Adipocyte (in vitro differentiated cells): ENCODE measurements at regions not wholly inside any gene's neighbourhood (a gene's known extent, or its start where the extent isn't known, plus 50 kb on each side); places are given as distances from the start of the nearest gene placed in this dataset.

Experiments used
- DNase-seq: peaks from one replicate; pipeline ENCODE4 v3.0.0-alpha.2; 2015; ENCODE audit warnings: low read depth
- H3K27me3 ChIP-seq: replicated peaks from 2 replicates; pipeline ENCODE4 v1.7.0; 2013; ENCODE audit warnings: mild to moderate bottlenecking, low read length, moderate library complexity; ENCODE audit not compliant: control insufficient read depth, insufficient read depth
- H3K36me3 ChIP-seq: 2 replicates; pipeline ENCODE4 v1.7.0; 2013; ENCODE audit warnings: low read length, mild to moderate bottlenecking, moderate library complexity; ENCODE audit not compliant: control insufficient read depth, insufficient read depth, severe bottlenecking
- H3K4me1 ChIP-seq: 2 replicates; pipeline ENCODE4 v1.7.0; 2013; ENCODE audit warnings: mild to moderate bottlenecking, low read length, moderate library complexity; ENCODE audit not compliant: control insufficient read depth, insufficient read depth
- H3K4me3 ChIP-seq: 2 replicates; pipeline ENCODE4 v1.7.0; 2013; ENCODE audit warnings: mild to moderate bottlenecking, low read length, moderate library complexity
- H3K9ac ChIP-seq: 2 replicates; pipeline ENCODE4 v1.7.0; 2013; ENCODE audit warnings: mild to moderate bottlenecking, low read length, moderate library complexity
- H3K9me3 ChIP-seq: 2 replicates; pipeline ENCODE4 v1.7.0; 2013; ENCODE audit warnings: mild to moderate bottlenecking, low read length, moderate library complexity; ENCODE audit not compliant: control insufficient read depth

- H3K9ac ChIP-seq = no peak overlapping the region
- H3K27me3 ChIP-seq = no peaks in the 10 kb centered on the region
- no peak overlapping the region for H3K4me3 ChIP-seq
- DNase-seq = no peak
- H3K9me3 ChIP-seq = peaks cover 6% of the 10 kb centered on the region
- peaks cover 11% of the 10 kb centered on the region for H3K4me1 ChIP-seq
- H3K36me3 ChIP-seq = no peaks in the 10 kb centered on the region
Observed at GRCh38 chr7:153386556-153386955, 627.0 kb downstream of the ACTR3B start.

DNA sequence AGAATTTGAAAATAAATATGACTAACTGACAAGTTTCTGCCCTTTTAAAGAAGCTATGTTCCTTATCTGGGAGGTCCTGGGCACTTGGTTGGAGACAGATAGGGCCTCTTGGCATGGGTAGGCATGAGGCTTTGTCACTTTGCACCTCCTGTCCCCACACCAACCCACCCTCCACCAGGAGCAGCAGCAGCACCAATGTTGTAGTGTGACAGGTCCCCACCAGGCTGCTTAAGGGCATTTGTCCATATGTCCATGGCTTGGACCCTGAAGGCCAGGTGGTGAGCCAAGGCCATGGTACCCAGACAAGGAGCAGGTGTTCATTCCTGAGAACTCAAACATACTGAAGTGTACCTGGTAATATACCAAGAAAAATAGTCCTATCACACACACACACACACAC is 629.1 kb downstream of the ACTR3B start:
- no peak for DNase-seq
- Histone ChIP-seq H3K9me3 (peaks cover 9% of the 10 kb centered on the region), H3K9ac (no peak overlapping the region), H3K4me1 (peaks cover under 1% of the 10 kb centered on the region), H3K36me3 (no peaks in the 10 kb centered on the region), H3K4me3 (no peak overlapping the region), H3K27me3 (no peaks in the 10 kb centered on the region)

DNA sequence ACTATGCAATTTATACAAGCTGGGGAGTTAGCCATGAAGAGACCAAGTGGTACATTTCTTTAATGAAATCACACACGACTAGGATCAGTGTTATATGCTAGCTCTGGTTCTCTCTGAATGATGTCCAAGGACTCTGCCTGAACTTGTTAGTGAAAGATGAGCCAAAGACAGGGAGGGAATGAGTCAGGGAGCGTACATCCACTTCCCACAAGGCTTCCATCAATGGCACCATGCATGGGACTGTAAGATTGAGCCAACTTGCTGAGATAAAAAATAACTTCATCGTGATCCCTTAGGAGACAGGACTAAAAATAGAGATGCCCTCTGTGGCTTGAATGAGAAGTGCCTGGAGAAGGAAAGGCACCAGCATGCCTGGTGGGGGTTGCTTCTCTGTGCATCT is 629.7 kb downstream of the ACTR3B start:
- H3K4me3 ChIP-seq = no peak overlapping the region
- peaks cover 14% of the 10 kb centered on the region for H3K9me3 ChIP-seq
- H3K27me3 ChIP-seq = no peaks in the 10 kb centered on the region
- H3K4me1 ChIP-seq = no peaks in the 10 kb centered on the region
- H3K36me3 ChIP-seq = no peaks in the 10 kb centered on the region
- DNase-seq = no peak
- H3K9ac ChIP-seq = no peak overlapping the region

DNA sequence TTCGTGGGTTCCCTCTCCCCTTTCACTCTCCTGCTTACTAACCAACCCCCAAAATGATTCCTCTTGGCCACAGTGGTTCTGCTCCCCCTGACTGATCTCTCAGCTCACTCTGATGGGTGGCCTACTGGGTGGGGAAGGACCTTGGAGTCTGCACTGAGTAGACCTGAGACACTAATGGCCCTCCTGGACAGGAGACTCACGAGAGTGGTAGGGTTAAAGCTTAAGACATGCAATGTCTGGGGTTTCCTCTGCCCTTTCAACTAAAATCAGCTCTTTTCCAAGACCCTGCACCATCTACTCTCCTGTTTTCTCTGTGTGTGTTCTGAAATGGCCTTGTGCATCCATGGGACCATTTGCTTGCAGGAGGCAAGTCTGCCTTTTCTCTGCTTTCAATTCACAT is 631.4 kb downstream of the ACTR3B start:
- no peak overlapping the region for H3K9ac ChIP-seq
- no peaks in the 10 kb centered on the region for H3K27me3 ChIP-seq
- H3K4me1 ChIP-seq = no peaks in the 10 kb centered on the region
- DNase-seq = no peak
- H3K4me3 ChIP-seq = no peak overlapping the region
- H3K36me3 ChIP-seq = no peaks in the 10 kb centered on the region
- H3K9me3 ChIP-seq = peaks cover 14% of the 10 kb centered on the region

DNA sequence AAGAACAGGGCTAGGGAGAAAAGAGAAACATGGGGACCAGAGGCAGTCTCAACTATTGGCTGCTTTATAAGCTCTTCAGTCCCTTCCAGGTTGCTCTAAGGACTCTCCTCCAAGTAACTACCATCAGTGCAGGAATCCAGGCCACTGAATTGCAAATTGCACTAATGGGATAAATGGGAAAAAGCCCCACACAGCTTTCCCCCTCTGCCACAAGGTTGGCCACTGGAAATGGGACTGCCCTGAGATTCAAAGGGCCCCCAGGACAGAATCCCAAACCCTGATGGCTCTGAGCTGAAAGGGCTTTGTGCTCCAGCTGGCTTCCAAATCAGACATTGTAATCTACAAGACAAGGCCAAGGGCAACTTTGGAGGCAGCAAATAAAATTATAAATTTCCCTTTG is 633.2 kb downstream of the ACTR3B start:
- no peak for DNase-seq
- H3K9ac ChIP-seq = no peak overlapping the region
- H3K9me3 ChIP-seq = peaks cover 14% of the 10 kb centered on the region
- no peaks in the 10 kb centered on the region for H3K36me3 ChIP-seq
- no peak overlapping the region for H3K4me3 ChIP-seq
- H3K27me3 ChIP-seq = no peaks in the 10 kb centered on the region
- no peaks in the 10 kb centered on the region for H3K4me1 ChIP-seq

- Histone ChIP-seq H3K9me3 (peaks cover 14% of the 10 kb centered on the region), H3K4me3 (no peak overlapping the region)
Observed at GRCh38 chr7:153393666-153394065, 634.1 kb downstream of the ACTR3B start.

DNA sequence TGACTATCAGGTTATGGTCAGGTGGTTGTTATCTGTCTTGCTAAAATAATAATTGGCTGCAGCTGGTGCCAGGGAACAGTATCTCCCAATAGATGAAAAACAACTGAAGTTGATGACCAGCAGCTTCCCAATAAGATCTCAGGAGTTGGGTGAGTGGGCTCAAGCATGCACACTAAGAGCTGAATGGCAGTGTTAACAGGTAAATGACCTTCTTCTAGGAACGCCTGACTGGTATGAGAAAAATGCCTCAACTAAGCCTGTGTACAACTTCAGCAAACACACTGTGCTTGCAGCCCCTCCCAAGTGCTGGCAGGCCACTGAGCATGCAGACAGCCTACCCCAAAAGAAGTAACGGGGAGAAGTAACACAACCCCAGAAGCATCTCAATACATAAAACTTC is 636.9 kb downstream of the ACTR3B start:
- peaks cover 8% of the 10 kb centered on the region for H3K9me3 ChIP-seq
- no peaks in the 10 kb centered on the region for H3K27me3 ChIP-seq
- no peaks in the 10 kb centered on the region for H3K4me1 ChIP-seq
- DNase-seq = no peak
- no peaks in the 10 kb centered on the region for H3K36me3 ChIP-seq
- H3K9ac ChIP-seq = no peak overlapping the region
- no peak overlapping the region for H3K4me3 ChIP-seq

More at GRCh38 chr7:153393666-153394065, 634.1 kb downstream of the ACTR3B start:
- Histone ChIP-seq H3K36me3 (no peaks in the 10 kb centered on the region), H3K27me3 (no peaks in the 10 kb centered on the region), H3K9ac (no peak overlapping the region), H3K4me1 (no peaks in the 10 kb centered on the region)
- DNase-seq = no peak

DNA sequence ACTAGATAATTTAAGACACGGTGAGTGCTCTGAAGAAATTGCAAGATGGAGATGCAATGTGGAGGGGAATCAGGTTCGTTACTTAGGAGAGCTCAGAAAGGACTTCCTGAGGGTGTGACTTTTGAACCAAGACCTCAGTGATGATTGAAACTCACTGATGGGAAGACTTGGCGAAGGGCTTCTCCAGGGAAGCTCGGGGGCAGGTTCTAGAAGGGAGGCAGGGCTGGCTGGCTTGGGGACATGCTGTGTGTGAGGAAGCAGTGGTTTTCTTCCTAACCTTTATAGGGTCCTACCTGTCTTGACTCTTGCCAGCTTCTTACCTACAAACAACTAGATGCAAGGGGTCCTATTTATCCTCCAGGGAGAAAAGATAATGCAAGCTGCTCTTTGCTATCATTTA is 637.9 kb downstream of the ACTR3B start:
- no peak for DNase-seq
- Histone ChIP-seq H3K4me3 (no peak overlapping the region), H3K9me3 (peaks cover 8% of the 10 kb centered on the region), H3K9ac (no peak overlapping the region), H3K4me1 (no peaks in the 10 kb centered on the region), H3K36me3 (no peaks in the 10 kb centered on the region), H3K27me3 (no peaks in the 10 kb centered on the region)

DNA sequence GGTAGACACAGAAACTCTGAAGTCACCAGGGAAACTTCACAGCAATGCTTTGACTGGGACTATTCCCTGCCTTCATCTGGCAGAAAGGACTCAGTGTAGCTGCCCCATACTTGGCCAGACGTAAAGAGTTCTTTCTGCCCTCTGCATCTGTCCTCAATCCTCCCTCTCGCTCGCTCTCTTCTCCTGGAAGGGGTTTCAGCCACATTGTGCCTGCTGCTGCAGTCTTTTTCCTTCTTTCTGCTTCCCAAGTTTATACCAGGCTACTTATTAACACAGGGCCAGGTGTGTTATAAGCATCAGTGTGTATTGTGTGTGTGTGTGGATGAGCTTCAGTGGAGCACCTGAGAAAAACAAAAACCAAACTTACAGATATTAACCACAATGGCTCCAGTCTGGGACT is 638.4 kb downstream of the ACTR3B start:
- H3K9me3 ChIP-seq = peaks cover 8% of the 10 kb centered on the region
- H3K36me3 ChIP-seq = no peaks in the 10 kb centered on the region
- no peak overlapping the region for H3K4me3 ChIP-seq
- no peak overlapping the region for H3K9ac ChIP-seq
- no peaks in the 10 kb centered on the region for H3K27me3 ChIP-seq
- DNase-seq = no peak
- H3K4me1 ChIP-seq = no peaks in the 10 kb centered on the region

- no peak for DNase-seq
- Histone ChIP-seq H3K4me3 (no peak overlapping the region), H3K4me1 (no peaks in the 10 kb centered on the region), H3K9me3 (peaks cover 7% of the 10 kb centered on the region), H3K36me3 (no peaks in the 10 kb centered on the region), H3K9ac (no peak overlapping the region), H3K27me3 (no peaks in the 10 kb centered on the region)
Observed at GRCh38 chr7:153398370-153398769, 638.8 kb downstream of the ACTR3B start.

DNA sequence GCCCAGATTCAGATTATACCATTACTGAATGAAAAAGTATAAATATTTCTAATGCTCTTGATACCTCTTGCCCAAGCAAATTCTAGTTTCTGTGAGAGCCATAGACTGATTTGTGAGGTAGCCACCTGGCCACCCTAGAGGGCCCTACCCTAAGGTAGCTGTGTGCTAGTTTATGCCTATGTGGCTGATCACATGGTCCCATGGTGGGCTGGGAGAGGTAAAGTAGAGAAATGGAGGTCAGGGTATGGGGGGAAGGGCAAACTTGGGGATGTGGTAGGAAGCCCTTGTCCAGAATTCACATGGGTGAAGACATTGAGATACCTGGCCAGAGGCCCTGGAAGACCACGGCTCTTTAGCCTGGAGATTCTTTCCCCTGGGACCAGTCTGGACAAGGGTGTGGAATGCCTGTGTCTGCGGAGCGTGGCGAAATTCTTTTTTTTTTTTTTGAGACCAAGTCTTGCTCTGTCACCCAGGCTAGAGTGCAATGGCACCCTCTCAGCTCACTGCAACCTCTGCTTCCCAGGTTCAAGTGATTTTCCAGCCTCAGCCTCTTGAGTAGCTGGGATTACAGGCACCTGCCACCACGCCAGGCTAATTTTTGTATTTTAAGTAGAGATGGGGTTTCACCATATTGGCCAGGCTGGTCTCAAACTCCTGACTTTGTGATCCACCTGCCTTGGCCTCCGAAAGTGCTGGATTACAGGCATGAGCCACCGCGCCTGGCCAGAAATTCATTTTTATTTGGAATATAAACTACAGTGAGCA is 639.4 kb downstream of the ACTR3B start:
- no peak for DNase-seq
- Histone ChIP-seq H3K4me1 (no peaks in the 10 kb centered on the region), H3K9me3 (peaks cover 1% of the 10 kb centered on the region), H3K36me3 (no peaks in the 10 kb centered on the region), H3K27me3 (no peaks in the 10 kb centered on the region), H3K4me3 (no peak overlapping the region), H3K9ac (no peak overlapping the region)

DNA sequence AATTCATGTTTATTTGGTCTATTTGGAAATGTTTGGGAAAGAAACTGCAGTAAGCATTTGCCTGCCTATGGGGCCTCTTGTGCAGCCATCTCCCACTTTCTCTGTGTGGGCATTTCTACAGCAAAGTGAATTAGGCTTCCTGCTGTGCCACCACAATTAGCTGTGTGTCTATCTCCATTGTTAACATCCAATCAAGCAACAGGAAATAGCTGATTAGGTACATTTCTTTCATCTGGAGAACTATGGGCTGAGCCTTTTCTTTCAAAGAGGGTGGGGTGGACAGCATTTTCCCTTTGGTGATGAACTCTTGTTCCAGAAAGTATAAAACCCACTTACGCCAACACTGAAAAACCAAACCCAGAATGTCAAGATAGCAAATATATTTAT is 640.0 kb downstream of the ACTR3B start:
- Histone ChIP-seq H3K27me3 (no peaks in the 10 kb centered on the region), H3K4me1 (no peaks in the 10 kb centered on the region), H3K36me3 (no peaks in the 10 kb centered on the region), H3K4me3 (no peak overlapping the region), H3K9ac (no peak overlapping the region), H3K9me3 (no peaks in the 10 kb centered on the region)
- DNase-seq = no peak
